ENCODE measurements at regions not wholly inside any gene's neighbourhood (a gene's known extent, or its start where the extent isn't known, plus 50 kb on each side); places are given as distances from the start of the nearest gene placed in this dataset.

DNA sequence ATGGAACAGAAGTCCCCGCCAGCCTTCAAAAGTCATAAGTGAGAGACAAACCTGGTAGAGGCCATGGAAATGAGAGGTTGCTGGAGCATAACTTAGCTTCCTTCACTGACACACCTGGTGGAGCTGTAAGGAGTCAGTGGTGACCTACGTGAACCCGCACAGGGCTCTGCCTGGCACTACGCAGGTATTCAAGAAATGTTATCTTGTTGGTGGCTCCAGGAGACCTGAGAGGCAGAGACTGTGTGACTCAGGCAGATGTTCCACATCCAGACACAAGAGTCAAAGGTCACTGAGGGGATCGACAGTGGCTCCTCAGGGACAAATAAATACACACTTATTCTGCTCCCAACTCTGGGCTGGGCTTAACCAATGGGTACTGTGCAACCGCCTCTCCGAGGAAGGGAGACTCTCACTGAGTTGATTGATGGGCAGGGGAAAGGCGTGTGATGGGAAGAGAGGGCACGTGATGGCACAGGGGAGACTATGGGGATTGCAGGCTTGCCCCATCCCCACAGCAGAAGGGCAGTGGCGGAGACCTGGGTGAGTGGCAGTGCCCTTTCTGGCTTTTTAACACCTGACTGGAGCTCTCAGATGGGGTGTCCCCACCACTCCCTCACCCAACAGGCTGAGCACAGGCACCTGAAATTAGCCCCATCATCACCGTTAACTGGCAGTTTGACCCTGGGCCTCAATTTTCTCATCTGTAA, 111.7 kb upstream of the SMAD3 start:
- Mint-ChIP-seq H3K27me3 (no peaks in the 10 kb centered on the region), H3K4me1 (ENCODE audit: low read depth) (no peaks in the 10 kb centered on the region), H3K9me3 (no peaks in the 10 kb centered on the region), H3K27ac (no peak overlapping the region), H3K36me3 (ENCODE audit: low read depth) (no peaks in the 10 kb centered on the region), H3K4me3 (no peak overlapping the region)
- no peak for DNase-seq
- no peak overlapping the region for H3K27ac ChIP-seq (ENCODE audit: low read depth in 1 of 2, low read length in 2 of 2)
- no peaks in the 10 kb centered on the region for H3K9me3 ChIP-seq (ENCODE audit: control insufficient read depth in 1 of 2, insufficient read depth in 1 of 2, low read length in 2 of 2)
- ChIA-PET CTCF (no interaction called here), POLR2A (no interaction called here)
- intact Hi-C loops (cut with DNase I, micrococcal nuclease), result no loop called here
- ATAC-seq (ENCODE audit: poor library complexity), result no peak
- H3K27me3 ChIP-seq (ENCODE audit: control insufficient read depth in 1 of 2, insufficient read depth in 2 of 2, low read length in 2 of 2), result peaks cover 0 to 2% of the 10 kb centered on the region in 2 experiments
- no peaks in the 10 kb centered on the region for H3K36me3 ChIP-seq (ENCODE audit: insufficient read depth, low read length)
- peaks cover 2% of the 10 kb centered on the region for H3K4me1 ChIP-seq (ENCODE audit: insufficient read depth, low read length)
- no peak overlapping the region for H3K4me3 ChIP-seq (ENCODE audit: low read length)
- TF ChIP-seq, protein P1, sequence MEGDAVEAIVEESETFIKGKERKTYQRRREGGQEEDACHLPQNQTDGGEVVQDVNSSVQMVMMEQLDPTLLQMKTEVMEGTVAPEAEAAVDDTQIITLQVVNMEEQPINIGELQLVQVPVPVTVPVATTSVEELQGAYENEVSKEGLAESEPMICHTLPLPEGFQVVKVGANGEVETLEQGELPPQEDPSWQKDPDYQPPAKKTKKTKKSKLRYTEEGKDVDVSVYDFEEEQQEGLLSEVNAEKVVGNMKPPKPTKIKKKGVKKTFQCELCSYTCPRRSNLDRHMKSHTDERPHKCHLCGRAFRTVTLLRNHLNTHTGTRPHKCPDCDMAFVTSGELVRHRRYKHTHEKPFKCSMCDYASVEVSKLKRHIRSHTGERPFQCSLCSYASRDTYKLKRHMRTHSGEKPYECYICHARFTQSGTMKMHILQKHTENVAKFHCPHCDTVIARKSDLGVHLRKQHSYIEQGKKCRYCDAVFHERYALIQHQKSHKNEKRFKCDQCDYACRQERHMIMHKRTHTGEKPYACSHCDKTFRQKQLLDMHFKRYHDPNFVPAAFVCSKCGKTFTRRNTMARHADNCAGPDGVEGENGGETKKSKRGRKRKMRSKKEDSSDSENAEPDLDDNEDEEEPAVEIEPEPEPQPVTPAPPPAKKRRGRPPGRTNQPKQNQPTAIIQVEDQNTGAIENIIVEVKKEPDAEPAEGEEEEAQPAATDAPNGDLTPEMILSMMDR (IDR thresholded peaks at IDR 0.05), result no peak

DNA sequence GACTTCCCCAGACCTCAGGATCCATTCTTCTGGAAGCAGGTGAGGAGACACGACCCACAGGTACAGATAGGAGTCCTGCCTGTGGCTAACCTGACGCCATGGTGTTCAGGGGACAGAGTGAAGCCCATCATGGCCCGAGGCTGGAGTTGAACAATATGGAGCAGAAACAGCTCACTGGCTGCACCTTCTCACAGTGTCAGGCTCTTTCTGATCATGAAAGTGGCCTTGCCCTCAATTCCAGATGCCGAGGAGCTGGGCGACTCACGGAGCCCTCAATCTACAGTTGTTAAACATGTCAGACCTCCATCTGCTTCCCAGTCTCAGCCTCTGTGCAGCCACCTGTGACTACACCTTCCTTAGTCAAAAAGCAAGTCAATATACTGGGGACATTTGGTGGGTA, 110.8 kb upstream of the SMAD3 start:
- Mint-ChIP-seq H3K27me3 (no peaks in the 10 kb centered on the region), H3K4me1 (ENCODE audit: low read depth) (no peaks in the 10 kb centered on the region), H3K9me3 (no peaks in the 10 kb centered on the region), H3K36me3 (ENCODE audit: low read depth) (no peaks in the 10 kb centered on the region), H3K4me3 (no peak overlapping the region), H3K27ac (no peak overlapping the region)
- Histone ChIP-seq H3K27ac (ENCODE audit: low read depth in 1 of 2, low read length in 2 of 2) (no peak overlapping the region), H3K27me3 (ENCODE audit: control insufficient read depth in 1 of 2, insufficient read depth in 2 of 2, low read length in 2 of 2) (peaks cover 0 to 2% of the 10 kb centered on the region in 2 experiments), H3K36me3 (ENCODE audit: insufficient read depth, low read length) (no peaks in the 10 kb centered on the region), H3K9me3 (ENCODE audit: control insufficient read depth in 1 of 2, insufficient read depth in 1 of 2, low read length in 2 of 2) (no peaks in the 10 kb centered on the region), H3K4me3 (ENCODE audit: low read length) (no peak overlapping the region), H3K4me1 (ENCODE audit: insufficient read depth, low read length) (peaks cover 2% of the 10 kb centered on the region)
- POLR2A ChIA-PET, result no interaction called here
- intact Hi-C loops (cut with DNase I, micrococcal nuclease), result no loop called here
- DNase-seq, result no peak
- ATAC-seq (ENCODE audit: poor library complexity), result no peak
- TF ChIP-seq, protein P1 (IDR thresholded peaks at IDR 0.05), result no peak
- CTCF ChIA-PET, result no interaction called here

DNA sequence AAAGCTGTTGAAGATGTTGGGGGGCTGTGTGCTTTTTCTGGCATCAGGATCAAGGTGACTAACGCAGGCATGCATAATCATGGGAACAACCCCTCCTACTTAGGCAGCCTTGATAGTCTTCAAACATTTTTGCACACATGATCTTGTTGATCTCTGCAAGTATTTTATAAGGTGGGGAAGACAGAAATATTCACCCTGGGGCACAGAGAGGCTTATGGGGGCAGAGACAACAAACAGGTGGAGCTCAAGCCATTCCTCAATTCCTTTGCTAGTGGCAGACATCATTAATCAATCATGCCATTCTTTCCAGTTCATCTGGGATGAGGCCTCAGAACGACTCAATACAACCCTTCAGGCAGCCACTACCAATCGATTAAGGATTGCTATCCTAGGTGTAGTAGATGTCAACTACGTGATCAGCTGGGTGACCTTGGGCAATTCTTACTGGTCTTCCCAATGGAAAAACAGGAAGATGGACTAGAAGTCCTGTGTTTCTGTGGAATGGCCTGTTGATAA, 110.3 kb upstream of the SMAD3 start:
- no peak for DNase-seq
- Histone ChIP-seq H3K27me3 (ENCODE audit: control insufficient read depth in 1 of 2, insufficient read depth in 2 of 2, low read length in 2 of 2) (peaks cover 0 to 2% of the 10 kb centered on the region in 2 experiments), H3K36me3 (ENCODE audit: insufficient read depth, low read length) (no peaks in the 10 kb centered on the region), H3K4me3 (ENCODE audit: low read length) (no peak overlapping the region), H3K27ac (ENCODE audit: low read depth in 1 of 2, low read length in 2 of 2) (no peak overlapping the region), H3K9me3 (ENCODE audit: control insufficient read depth in 1 of 2, insufficient read depth in 1 of 2, low read length in 2 of 2) (no peaks in the 10 kb centered on the region), H3K4me1 (ENCODE audit: insufficient read depth, low read length) (peaks cover 2% of the 10 kb centered on the region)
- Mint-ChIP-seq H3K27me3 (no peaks in the 10 kb centered on the region), H3K4me1 (ENCODE audit: low read depth) (no peaks in the 10 kb centered on the region), H3K27ac (no peak overlapping the region), H3K36me3 (ENCODE audit: low read depth) (no peaks in the 10 kb centered on the region), H3K4me3 (no peak overlapping the region), H3K9me3 (no peaks in the 10 kb centered on the region)
- no peak for ATAC-seq (ENCODE audit: poor library complexity)
- CTCF ChIA-PET, result no interaction called here
- intact Hi-C loops (cut with DNase I, micrococcal nuclease), result no loop called here
- TF ChIP-seq, protein P1 (IDR thresholded peaks at IDR 0.05), result no peak
- POLR2A ChIA-PET, result no interaction called here
